ENCODE measurements at regions not wholly inside any gene's neighbourhood (a gene's known extent, or its start where the extent isn't known, plus 50 kb on each side); places are given as distances from the start of the nearest gene placed in this dataset.

- no peak for TF ChIP-seq REST (IDR thresholded peaks at IDR 0.05; ENCODE audit: low read depth, low read length)
- no peak for TF ChIP-seq IRF3 (IDR thresholded peaks at IDR 0.05; ENCODE audit: low read depth, low read length)
- TF ChIP-seq SMC3 (IDR thresholded peaks at IDR 0.05; ENCODE audit: low read depth, low read length) = no peak
- TF ChIP-seq FOXM1 (IDR thresholded peaks at IDR 0.05; ENCODE audit: low read depth) = no peak
Measured at GRCh38 chr3:73710340-73710739, 85.6 kb upstream of the PDZRN3 start (continued).

GRCh38 chr3:73709712-73710111, 85.0 kb upstream of the PDZRN3 start:
- H3K9me2 ChIP-seq = no peaks in the 10 kb centered on the region
- no peaks in the 10 kb centered on the region for H4K20me1 ChIP-seq (ENCODE audit: insufficient read depth)
- no peaks in the 10 kb centered on the region for H3K27me3 ChIP-seq (ENCODE audit: insufficient read depth)
- no peak for DNase-seq
- TF ChIP-seq CHD2 (IDR thresholded peaks at IDR 0.05; ENCODE audit: low read length, partially characterized antibody) = no peak
- TF ChIP-seq MXI1 (IDR thresholded peaks at IDR 0.05; ENCODE audit: low read depth, low read length) = no peak
- no peak for TF ChIP-seq USF1 (IDR thresholded peaks at IDR 0.05; ENCODE audit: borderline replicate concordance, low read depth)
- TF ChIP-seq SIN3A (IDR thresholded peaks at IDR 0.05; ENCODE audit: borderline replicate concordance, low read depth, low read length) = no peak
- no peak for TF ChIP-seq IRF3 (IDR thresholded peaks at IDR 0.05; ENCODE audit: low read depth, low read length)
- no peak for TF ChIP-seq RXRA (IDR thresholded peaks at IDR 0.05; ENCODE audit: borderline replicate concordance, low read depth)
- no peak for TF ChIP-seq TCF12 (IDR thresholded peaks at IDR 0.05)
- no peak for TF ChIP-seq RFX5 (IDR thresholded peaks at IDR 0.05; ENCODE audit: low read length)
- TF ChIP-seq FOSL2 (IDR thresholded peaks at IDR 0.05; ENCODE audit: borderline replicate concordance, low read depth) = no peak
- TF ChIP-seq TAF1 (IDR thresholded peaks at IDR 0.05; ENCODE audit: borderline replicate concordance, low read depth, low read length) = no peak
- no peaks in the 10 kb centered on the region for H3K9me3 ChIP-seq
- no peak overlapping the region for H2AFZ ChIP-seq (ENCODE audit: low read depth)
- ChIA-PET CTCF (interaction anchor here (1.8 to 2.2 kb wide), 2 partner anchors 12 to 138 kb away, joined by 5 to 8 read pairs; no protein-coding TSS in a partner anchor), POLR2A (no interaction called here)
- H3K4me2 ChIP-seq = no peak overlapping the region
- no peaks in the 10 kb centered on the region for H3K79me2 ChIP-seq (ENCODE audit: insufficient read depth)
- WGBS (ENCODE audit: low lambda C conversion rate) = 78% methylated on average over 1 of the region's 1 CpG
- H3K27ac ChIP-seq (ENCODE audit: low read depth in 2 of 2, low read length in 1 of 2) = no peak overlapping the region
- no peak overlapping the region for H3K4me3 ChIP-seq (ENCODE audit: low read depth in 2 of 2, low read length in 1 of 2)
- peaks cover 0 to 10% of the 10 kb centered on the region in 2 experiments; a peak in 1 of 4 replicates for H3K4me1 ChIP-seq (ENCODE audit: control insufficient read depth in 1 of 2, insufficient read depth in 2 of 2, low read depth in 1 of 2, low read length in 1 of 2)
- H3F3A ChIP-seq (replicated peaks; ENCODE audit: insufficient read depth) = peaks cover 5% of the 10 kb centered on the region
- no peaks in the 10 kb centered on the region for H3K36me3 ChIP-seq (replicated peaks in 1 of 2; ENCODE audit: control insufficient read depth in 1 of 2, insufficient read depth in 2 of 2, low read length in 1 of 2)
- no peak overlapping the region for H3K9ac ChIP-seq
